Lower leg skin (tissue), 4 donors: ENCODE measurements at regions not wholly inside any gene's neighbourhood (a gene's known extent, or its start where the extent isn't known, plus 50 kb on each side); places are given as distances from the start of the nearest gene placed in this dataset.

Experiments
- DNase-seq, 2 donors: peaks; one replicate each; pipeline ENCODE4 v3.0.0-alpha.2; 2019; ENCODE audit warnings: low spot score in 2 of 2
- H3K4me3 ChIP-seq: fragments of 200-600 bp; sonication (generic); 2 replicates; pipeline ENCODE4 v1.5.1; 2017; ENCODE audit warnings: mild to moderate bottlenecking, low read depth; ENCODE audit not compliant: poor library complexity, severe bottlenecking
- CTCF ChIP-seq, 3 donors: fragments of 450-650 bp; IDR thresholded peaks; one replicate each; pipeline ENCODE4 v1.5.1; 2016; ENCODE audit warnings: antibody characterized with exemption in 3 of 3, mild to moderate bottlenecking in 3 of 3, moderate library complexity in 2 of 3
- POLR2A ChIP-seq, 2 donors: fragments of 450-650 bp; IDR thresholded peaks; one replicate each; pipeline ENCODE4 v1.6.1; 2016 to 2017; ENCODE audit warnings: antibody characterized with exemption in 2 of 2, mild to moderate bottlenecking in 1 of 2, moderate library complexity in 1 of 2
- WGBS, 2 donors: methylation state at CpG; one replicate each; pipeline ENCODE4 v1.1.5; 2018; 5-methylcytosine and 5-hydroxymethylcytosine counted together
- intact Hi-C: fragments of 100-400 bp; cut with DNase I; formaldehyde crosslinking; loops from one replicate; pipeline ENCODE4 v1.15.0; 2023; ENCODE audit warnings: low total_unique reads

- 17 to 21% methylated on average over 1 of the region's 1 CpG for WGBS, 2 donors
- no peak for DNase-seq
- no peak overlapping the region for H3K4me3 ChIP-seq
- intact Hi-C loops, result no loop called here
- no peak for TF ChIP-seq CTCF (IDR thresholded peaks at IDR 0.05)
- no peak for TF ChIP-seq POLR2A (IDR thresholded peaks at IDR 0.05)
These were observed 107.0 kb upstream of the LSAMP start for GRCh38 chr3:116552246-116552645.

GRCh38 chr3:116553355-116553754 lies 108.1 kb upstream of the LSAMP start:
- no peak for DNase-seq
- H3K4me3 ChIP-seq, result no peak overlapping the region
- TF ChIP-seq CTCF (IDR thresholded peaks at IDR 0.05) (no peak), POLR2A (IDR thresholded peaks at IDR 0.05) (no peak)
- intact Hi-C loops, result no loop called here
- WGBS, 2 donors, result 54 to 87% methylated on average over 2 of the region's 2 CpGs

GRCh38 chr3:116561529-116561928 lies 116.2 kb upstream of the LSAMP start:
- no peak for DNase-seq
- intact Hi-C loops, result no loop called here
- H3K4me3 ChIP-seq, result no peak overlapping the region
- WGBS, 2 donors, result 60 to 62% methylated on average over 3 of the region's 3 CpGs
- no peak for TF ChIP-seq POLR2A (IDR thresholded peaks at IDR 0.05)
- TF ChIP-seq CTCF (IDR thresholded peaks at IDR 0.05), result no peak

- WGBS, 2 donors, result 49 to 50% methylated on average over 2 of the region's 2 CpGs
- TF ChIP-seq CTCF (IDR thresholded peaks at IDR 0.05), result no peak
- no peak for TF ChIP-seq POLR2A (IDR thresholded peaks at IDR 0.05)
- DNase-seq, result no peak
- H3K4me3 ChIP-seq, result no peak overlapping the region
- intact Hi-C loops, result no loop called here
These were observed 118.1 kb upstream of the LSAMP start for GRCh38 chr3:116563351-116563750.

GRCh38 chr3:116566478-116566960 lies 121.2 kb upstream of the LSAMP start:
- TF ChIP-seq POLR2A (IDR thresholded peaks at IDR 0.05), result no peak
- TF ChIP-seq CTCF (IDR thresholded peaks at IDR 0.05), result no peak
- no peak overlapping the region for H3K4me3 ChIP-seq
- intact Hi-C loops, result no loop called here
- DNase-seq, result no peak

- no peak overlapping the region for H3K4me3 ChIP-seq
- intact Hi-C loops, result no loop called here
- WGBS, 2 donors, result 37 to 52% methylated on average over 1 of the region's 1 CpG
- no peak for DNase-seq
- TF ChIP-seq POLR2A (IDR thresholded peaks at IDR 0.05) (no peak), CTCF (IDR thresholded peaks at IDR 0.05) (no peak)
These were observed 124.3 kb upstream of the LSAMP start for GRCh38 chr3:116569611-116570010.
